ENCODE measurements at regions not wholly inside any gene's neighbourhood (a gene's known extent, or its start where the extent isn't known, plus 50 kb on each side); places are given as distances from the start of the nearest gene placed in this dataset.

DNA sequence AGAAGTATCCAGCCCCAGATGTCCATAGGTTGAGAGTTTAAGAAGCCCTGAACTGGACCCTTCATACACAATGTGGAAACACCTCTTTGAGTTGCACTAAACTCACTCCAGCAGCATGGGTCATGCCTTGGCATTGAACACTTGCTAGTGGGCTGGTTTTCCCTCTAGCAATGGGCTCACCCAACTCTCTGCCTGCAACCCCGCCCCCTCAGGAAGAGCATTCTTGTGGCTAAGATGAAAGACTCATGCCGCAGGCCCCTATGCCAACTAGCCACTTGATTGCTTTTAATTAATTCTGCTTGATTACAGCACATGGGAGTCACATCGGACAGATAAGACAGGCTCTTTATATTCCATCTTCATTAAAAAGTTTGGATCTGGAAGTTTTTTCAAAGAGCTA is 136.5 kb upstream of the GJB5 start:
- TF ChIP-seq EZH2 (IDR thresholded peaks at IDR 0.05; ENCODE audit: insufficient read depth, poor library complexity, severe bottlenecking) (no peak), EZH2phosphoT487 (IDR thresholded peaks at IDR 0.05; ENCODE audit: insufficient read depth, low read depth) (no peak)
